Mesothelial cell of epicardium (in vitro differentiated cells): ENCODE measurements at regions not wholly inside any gene's neighbourhood (a gene's known extent, or its start where the extent isn't known, plus 50 kb on each side); places are given as distances from the start of the nearest gene placed in this dataset.

Source experiments
- DNase-seq, 2 experiments: peaks; one replicate each; pipeline ENCODE4 v3.0.0; 2021; ENCODE audit warnings: low spot score in 2 of 2; ENCODE audit not compliant: unreplicated experiment in 2 of 2
- H3K27ac Mint-ChIP-seq: 2 replicates; pipeline ENCODE4 v1.8.0; 2021; ENCODE audit warnings: mixed read lengths
- H3K27me3 Mint-ChIP-seq: 2 replicates; pipeline ENCODE4 v1.8.0; 2021; ENCODE audit warnings: low read depth, mixed read lengths
- H3K36me3 Mint-ChIP-seq: 2 replicates; pipeline ENCODE4 v1.8.0; 2021; ENCODE audit warnings: mixed read lengths
- H3K4me1 Mint-ChIP-seq: 2 replicates; pipeline ENCODE4 v1.8.0; 2021; ENCODE audit warnings: mixed read lengths
- H3K4me3 Mint-ChIP-seq: 2 replicates; pipeline ENCODE4 v1.8.0; 2021; ENCODE audit warnings: mild to moderate bottlenecking, moderate library complexity, mixed read lengths
- H3K9me3 Mint-ChIP-seq: 2 replicates; pipeline ENCODE4 v1.8.0; 2021; ENCODE audit warnings: mixed read lengths
- CTCF ChIP-seq: fragments of 200-600 bp; sonication (generic); IDR thresholded peaks from one replicate; pipeline ENCODE4 v1.5.0; 2021; ENCODE audit warnings: antibody characterized with exemption; ENCODE audit not compliant: unreplicated experiment

- no peak for TF ChIP-seq CTCF
- H3K27me3 Mint-ChIP-seq: peaks cover 8% of the 10 kb centered on the region
- H3K4me1 Mint-ChIP-seq: peaks cover 6% of the 10 kb centered on the region
- DNase-seq: no peak
- no peak overlapping the region for H3K27ac Mint-ChIP-seq
- peaks cover 6% of the 10 kb centered on the region for H3K9me3 Mint-ChIP-seq
- no peak overlapping the region for H3K4me3 Mint-ChIP-seq
- H3K36me3 Mint-ChIP-seq: peaks cover 2% of the 10 kb centered on the region
Measured at GRCh38 chr3:66803721-66804695, 194.1 kb upstream of the KBTBD8 start.

- peaks cover 6% of the 10 kb centered on the region for H3K4me1 Mint-ChIP-seq
- H3K9me3 Mint-ChIP-seq: peaks cover 3% of the 10 kb centered on the region
Measured at GRCh38 chr3:66808891-66809594, 189.1 kb upstream of the KBTBD8 start.

GRCh38 chr3:66809595-66809958 is 188.5 kb upstream of the KBTBD8 start:
- H3K36me3 Mint-ChIP-seq: no peaks in the 10 kb centered on the region
- no peak for TF ChIP-seq CTCF
- no peak overlapping the region for H3K4me3 Mint-ChIP-seq
- H3K27me3 Mint-ChIP-seq: no peaks in the 10 kb centered on the region
- H3K9me3 Mint-ChIP-seq: peaks cover 3% of the 10 kb centered on the region
- DNase-seq: no peak
- peaks cover 6% of the 10 kb centered on the region for H3K4me1 Mint-ChIP-seq
- no peak overlapping the region for H3K27ac Mint-ChIP-seq

More at GRCh38 chr3:66808891-66809594, 189.1 kb upstream of the KBTBD8 start:
- H3K27ac Mint-ChIP-seq: no peak overlapping the region
- no peak overlapping the region for H3K4me3 Mint-ChIP-seq
- no peaks in the 10 kb centered on the region for H3K36me3 Mint-ChIP-seq
- H3K27me3 Mint-ChIP-seq: no peaks in the 10 kb centered on the region
- TF ChIP-seq CTCF: no peak
- no peak for DNase-seq

- TF ChIP-seq CTCF: no peak
- no peak overlapping the region for H3K4me3 Mint-ChIP-seq
- DNase-seq: no peak
- peaks cover 3% of the 10 kb centered on the region for H3K9me3 Mint-ChIP-seq
- no peak overlapping the region for H3K27ac Mint-ChIP-seq
- H3K36me3 Mint-ChIP-seq: no peaks in the 10 kb centered on the region
- H3K27me3 Mint-ChIP-seq: peaks cover 2% of the 10 kb centered on the region
- H3K4me1 Mint-ChIP-seq: peaks cover 6% of the 10 kb centered on the region
Measured at GRCh38 chr3:66812136-66812535, 186.0 kb upstream of the KBTBD8 start.

- Mint-ChIP-seq H3K36me3 (no peaks in the 10 kb centered on the region), H3K4me3 (no peak overlapping the region), H3K27me3 (peaks cover 8% of the 10 kb centered on the region), H3K4me1 (peaks cover 6% of the 10 kb centered on the region), H3K27ac (no peak overlapping the region), H3K9me3 (peaks cover 3% of the 10 kb centered on the region)
- no peak for TF ChIP-seq CTCF
- no peak for DNase-seq
Measured at GRCh38 chr3:66812741-66813140, 185.4 kb upstream of the KBTBD8 start.
